Endothelial cell of umbilical vein (primary cell): ENCODE measurements at regions not wholly inside any gene's neighbourhood (a gene's known extent, or its start where the extent isn't known, plus 50 kb on each side); places are given as distances from the start of the nearest gene placed in this dataset.

Source experiments
- BruUV-seq: library from RNA; stranded (reverse); fragments of 400-500 nt; replicated peaks from 2 replicates; lab custom pipeline; 2021; lab: Mats Ljungman, UMichigan
- CTCF ChIA-PET: fragments of 300-600, 350-600 bp; sonication (Branson Sonifier 250); formaldehyde crosslinking; loops from one replicate; lab custom pipeline; 2021; ENCODE audit warnings: antibody characterized with exemption, inconsistent platforms; lab: Charles Lee
- POLR2A ChIA-PET: fragments of 300-600, 350-600 bp; sonication (Branson Sonifier 250); formaldehyde crosslinking; loops from one replicate; lab custom pipeline; 2021; ENCODE audit warnings: antibody characterized with exemption, inconsistent platforms; lab: Charles Lee
- DNase-seq: peaks from one replicate; pipeline ENCODE4 v3.0.0-alpha.2; 2011; ENCODE audit warnings: low read depth, low spot score
- FAIRE-seq: peaks from 2 replicates; lab custom pipeline; 2011; peaks lifted over from hg19 to GRCh38; lab: Jason Lieb, UNC
- H2AFZ ChIP-seq: 2 replicates; pipeline ENCODE4 v1.6.0; 2012; ENCODE audit warnings: low read depth, low read length, control low read depth, inconsistent platforms
- H3K27ac ChIP-seq: 2 replicates; pipeline ENCODE4 v1.5.1; 2011; ENCODE audit warnings: low read depth, mild to moderate bottlenecking, control low read depth, low read length, moderate library complexity; ENCODE audit not compliant: insufficient read depth
- H3K27me3 ChIP-seq, 2 experiments: 2 replicates each; pipeline versions ENCODE4 v1.6.0 to v1.6.1; 2011; ENCODE audit warnings: low read length in 2 of 2, mixed read lengths in 1 of 2; ENCODE audit not compliant: control insufficient read depth in 2 of 2, insufficient read depth in 2 of 2
- H3K36me3 ChIP-seq, 2 experiments: 2 replicates in 1 of 2; 3 replicates in 1 of 2; pipeline ENCODE4 v1.5.1; 2011; ENCODE audit warnings: low read length in 2 of 2, mild to moderate bottlenecking in 1 of 2, moderate library complexity in 1 of 2; ENCODE audit not compliant: control insufficient read depth in 2 of 2, insufficient read depth in 2 of 2; ENCODE audit errors: extremely low read depth in 1 of 2
- H3K4me1 ChIP-seq: 3 replicates; pipeline ENCODE4 v1.5.1; 2011; ENCODE audit warnings: mild to moderate bottlenecking, low read length; ENCODE audit not compliant: control insufficient read depth, insufficient read depth; ENCODE audit errors: extremely low read depth
- H3K4me2 ChIP-seq: 2 replicates; pipeline ENCODE4 v1.6.1; 2011; ENCODE audit warnings: low read length, control low read depth, mixed read lengths; ENCODE audit not compliant: insufficient read depth
- H3K4me3 ChIP-seq, 3 experiments: fragments of 200-600 bp in 1 of 3; sonication (generic), shearing (Covaris generic) in 1 of 3; replicated peaks in 1 of 3; 2 replicates each; pipeline ENCODE4 v1.5.1; 2011 to 2016; ENCODE audit warnings: control low read depth in 3 of 3, low read length in 3 of 3, mild to moderate bottlenecking in 2 of 3, inconsistent platforms in 1 of 3, low read depth in 1 of 3, moderate library complexity in 1 of 3; ENCODE audit not compliant: insufficient read depth in 1 of 3
- H3K79me2 ChIP-seq: 2 replicates; pipeline ENCODE4 v1.6.0; 2012; ENCODE audit warnings: low read length, inconsistent platforms; ENCODE audit not compliant: control insufficient read depth, insufficient read depth
- H3K9ac ChIP-seq: replicated peaks from 2 replicates; pipeline ENCODE3; 2011; ENCODE audit warnings: low read length, control low read depth; ENCODE audit not compliant: insufficient read depth; ENCODE audit errors: extremely low read depth
- H3K9me1 ChIP-seq: replicated peaks from 3 replicates; pipeline ENCODE4 v1.6.0; 2011; ENCODE audit warnings: mild to moderate bottlenecking, low read length; ENCODE audit not compliant: control insufficient read depth, insufficient read depth; ENCODE audit errors: extremely low read depth
- H3K9me3 ChIP-seq: replicated peaks from 2 replicates; pipeline ENCODE4 v1.5.1; 2012; ENCODE audit warnings: low read length, inconsistent platforms; ENCODE audit not compliant: control insufficient read depth, insufficient read depth
- H4K20me1 ChIP-seq: replicated peaks from 2 replicates; pipeline ENCODE3; 2011; ENCODE audit warnings: mild to moderate bottlenecking, low read length; ENCODE audit not compliant: control insufficient read depth, insufficient read depth; ENCODE audit errors: extremely low read depth
- EZH2 ChIP-seq: IDR thresholded peaks from 2 replicates; pipeline ENCODE4 v1.6.1; 2012; ENCODE audit warnings: borderline replicate concordance, low read depth, mild to moderate bottlenecking, moderate library complexity, low read length, inconsistent platforms; ENCODE audit not compliant: severe bottlenecking
- FOS ChIP-seq: IDR thresholded peaks from 2 replicates; pipeline ENCODE4 v1.6.1; 2011; ENCODE audit warnings: mild to moderate bottlenecking, low read length, moderate library complexity, borderline replicate concordance; ENCODE audit not compliant: insufficient read depth
- GATA2 ChIP-seq: IDR thresholded peaks from 2 replicates; pipeline ENCODE4 v1.7.0; 2011; ENCODE audit warnings: low read depth, mild to moderate bottlenecking, moderate library complexity, mixed read lengths, low read length; ENCODE audit not compliant: insufficient read length, insufficient read depth
- JUN ChIP-seq: IDR thresholded peaks from 2 replicates; pipeline ENCODE4 v1.6.1; 2011; ENCODE audit warnings: borderline replicate concordance, low read depth; ENCODE audit not compliant: insufficient read length, insufficient read depth
- MYC ChIP-seq: IDR thresholded peaks from one replicate; pipeline ENCODE4 v1.6.1; 2011; ENCODE audit warnings: mild to moderate bottlenecking, low read depth, low read length
- POLR2A ChIP-seq: IDR thresholded peaks from 2 replicates; pipeline ENCODE4 v1.6.1; 2012; ENCODE audit warnings: low read depth, mild to moderate bottlenecking, control low read depth, low read length
- POLR2AphosphoS5 ChIP-seq: IDR thresholded peaks from 2 replicates; pipeline ENCODE4 v1.6.1; 2012; ENCODE audit warnings: low read depth, mild to moderate bottlenecking, control low read depth, low read length, moderate library complexity; ENCODE audit not compliant: insufficient read depth
- dilution Hi-C: fragments of 300-500 bp; cut with MboI; formaldehyde crosslinking; loops from one replicate; pipeline ENCODE4 v1.15.0; 2019; ENCODE audit warnings: low sequenced_read_pairs; ENCODE audit not compliant: extremely low pct_ligation_motif_present
- intact Hi-C: fragments of 100-400 bp; cut with micrococcal nuclease; formaldehyde crosslinking; loops from one replicate; pipeline ENCODE4 v1.10.0; 2022
- TF ChIP-seq, protein P1 (sequence below): IDR thresholded peaks from 2 replicates; pipeline ENCODE4 v1.6.1; 2011; ENCODE audit not compliant: insufficient read depth, insufficient read length
- TF ChIP-seq, protein P2 (sequence below), 2 donors: IDR thresholded peaks; 1 replicate in 1 of 2; 2 replicates in 1 of 2; pipeline ENCODE4 v1.5.1; 2011; ENCODE audit warnings: low read length in 2 of 2, mild to moderate bottlenecking in 2 of 2, moderate library complexity in 2 of 2, control low read depth in 1 of 2, inconsistent platforms in 1 of 2, low read depth in 1 of 2; ENCODE audit not compliant: insufficient read depth in 1 of 2; ENCODE audit errors: extremely low read depth in 1 of 2

DNA sequence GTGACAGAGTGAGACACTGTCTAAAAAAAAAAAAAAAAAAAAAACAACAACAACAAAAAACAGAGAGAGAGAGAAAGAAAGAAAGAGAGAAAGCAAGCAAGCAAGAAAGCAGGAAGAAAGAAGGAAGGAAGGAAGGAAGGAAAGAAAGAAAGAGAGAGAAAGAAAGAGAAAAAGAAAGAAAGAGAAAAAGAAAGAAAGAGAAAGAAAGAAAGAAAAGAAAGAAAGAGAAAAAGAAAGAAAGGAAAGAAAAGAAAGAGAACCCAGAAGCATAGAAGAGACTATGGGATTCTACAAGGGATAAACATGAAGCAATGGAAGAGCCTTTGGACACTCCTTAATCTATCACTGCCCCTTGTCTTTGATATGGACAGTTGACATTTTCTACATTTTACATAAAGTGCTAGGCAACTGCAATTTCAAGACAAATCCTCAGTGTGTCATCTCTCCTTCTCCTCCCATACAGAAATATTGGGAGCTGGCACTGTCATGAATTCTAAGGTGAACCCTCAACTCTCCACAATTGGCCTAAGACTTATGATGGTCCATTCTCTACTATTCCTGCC lies 151.9 kb upstream of the CPM start:
- no peak overlapping the region for H3K4me2 ChIP-seq
- H4K20me1 ChIP-seq = no peaks in the 10 kb centered on the region
- CTCF ChIA-PET = no interaction called here
- no peak overlapping the region for H3K27ac ChIP-seq
- no peak for FAIRE-seq
- no peaks in the 10 kb centered on the region for H3K4me1 ChIP-seq
- H3K9ac ChIP-seq = no peak overlapping the region
- H3K27me3 ChIP-seq = peaks cover 10 to 34% of the 10 kb centered on the region in 2 experiments
- DNase-seq = no peak
- POLR2A ChIA-PET = no interaction called here
- no peaks in the 10 kb centered on the region for H3K36me3 ChIP-seq
- dilution Hi-C loops = no loop called here
- no peaks in the 10 kb centered on the region for H3K9me3 ChIP-seq
- intact Hi-C loops = no loop called here
- no peak overlapping the region for H2AFZ ChIP-seq
- H3K4me3 ChIP-seq = no peak overlapping the region
- TF ChIP-seq POLR2AphosphoS5 = no peak
- TF ChIP-seq, protein P1, sequence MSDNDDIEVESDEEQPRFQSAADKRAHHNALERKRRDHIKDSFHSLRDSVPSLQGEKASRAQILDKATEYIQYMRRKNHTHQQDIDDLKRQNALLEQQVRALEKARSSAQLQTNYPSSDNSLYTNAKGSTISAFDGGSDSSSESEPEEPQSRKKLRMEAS = no peak
- TF ChIP-seq MYC = no peak
- TF ChIP-seq GATA2 = no peak
- TF ChIP-seq EZH2 = no peak
- TF ChIP-seq JUN = no peak
- no peak for TF ChIP-seq FOS
- TF ChIP-seq, protein P2, sequence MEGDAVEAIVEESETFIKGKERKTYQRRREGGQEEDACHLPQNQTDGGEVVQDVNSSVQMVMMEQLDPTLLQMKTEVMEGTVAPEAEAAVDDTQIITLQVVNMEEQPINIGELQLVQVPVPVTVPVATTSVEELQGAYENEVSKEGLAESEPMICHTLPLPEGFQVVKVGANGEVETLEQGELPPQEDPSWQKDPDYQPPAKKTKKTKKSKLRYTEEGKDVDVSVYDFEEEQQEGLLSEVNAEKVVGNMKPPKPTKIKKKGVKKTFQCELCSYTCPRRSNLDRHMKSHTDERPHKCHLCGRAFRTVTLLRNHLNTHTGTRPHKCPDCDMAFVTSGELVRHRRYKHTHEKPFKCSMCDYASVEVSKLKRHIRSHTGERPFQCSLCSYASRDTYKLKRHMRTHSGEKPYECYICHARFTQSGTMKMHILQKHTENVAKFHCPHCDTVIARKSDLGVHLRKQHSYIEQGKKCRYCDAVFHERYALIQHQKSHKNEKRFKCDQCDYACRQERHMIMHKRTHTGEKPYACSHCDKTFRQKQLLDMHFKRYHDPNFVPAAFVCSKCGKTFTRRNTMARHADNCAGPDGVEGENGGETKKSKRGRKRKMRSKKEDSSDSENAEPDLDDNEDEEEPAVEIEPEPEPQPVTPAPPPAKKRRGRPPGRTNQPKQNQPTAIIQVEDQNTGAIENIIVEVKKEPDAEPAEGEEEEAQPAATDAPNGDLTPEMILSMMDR (IDR thresholded peaks at IDR 0.05; ENCODE audit: extremely low read depth in 1 of 2, insufficient read depth in 1 of 2, low read depth in 1 of 2, low read length in 2 of 2) = no peak
- TF ChIP-seq POLR2A = no peak
- no TSS peak for BruUV-seq
- no peaks in the 10 kb centered on the region for H3K9me1 ChIP-seq
- H3K79me2 ChIP-seq = no peaks in the 10 kb centered on the region
